ENCODE measurements at regions not wholly inside any gene's neighbourhood (a gene's known extent, or its start where the extent isn't known, plus 50 kb on each side); places are given as distances from the start of the nearest gene placed in this dataset.

GRCh38 chr4:102137217-102137616 is 208.1 kb downstream of the SLC39A8 start:
- TF ChIP-seq EZH2 (IDR thresholded peaks at IDR 0.05; ENCODE audit: borderline replicate concordance, low read depth, low read length, severe bottlenecking) (no peak), POLR2A (IDR thresholded peaks at IDR 0.05; ENCODE audit: low read depth, low read length) (no peak), CTCF (IDR thresholded peaks at IDR 0.05; ENCODE audit: extremely low read depth in 1 of 2, insufficient read depth in 1 of 2, low read depth in 1 of 2, low read length in 2 of 2) (no peak), MYC (IDR thresholded peaks at IDR 0.05; ENCODE audit: low read depth, low read length) (no peak), JUN (IDR thresholded peaks at IDR 0.05; ENCODE audit: borderline replicate concordance, insufficient read depth, insufficient read length, low read depth) (no peak), POLR2AphosphoS5 (IDR thresholded peaks at IDR 0.05; ENCODE audit: insufficient read depth, low read depth, low read length) (no peak), MAX (IDR thresholded peaks at IDR 0.05; ENCODE audit: insufficient read depth, insufficient read length) (no peak), GATA2 (IDR thresholded peaks at IDR 0.05; ENCODE audit: insufficient read depth, insufficient read length, low read depth, low read length) (no peak)
